Choroid plexus epithelial cell (primary cell): ENCODE measurements at regions not wholly inside any gene's neighbourhood (a gene's known extent, or its start where the extent isn't known, plus 50 kb on each side); places are given as distances from the start of the nearest gene placed in this dataset.
"Not testable (repeated sequence)": the region's sequence is repeated elsewhere in the genome, so short reads cannot be mapped to it uniquely, and the experiment has no call there.

ENCODE experiments used
- DNase-seq: peaks from one replicate; pipeline ENCODE4 v3.0.0-alpha.2; 2010; ENCODE audit warnings: low read depth
- H3K4me3 ChIP-seq: 2 replicates; pipeline ENCODE4 v1.5.1; 2011; ENCODE audit warnings: low read depth, mild to moderate bottlenecking, control low read depth, low read length, moderate library complexity
- TF ChIP-seq, protein P1 (sequence below): conservative IDR thresholded peaks from 2 replicates; pipeline ENCODE4 v1.5.1; 2011; ENCODE audit warnings: low read depth, mild to moderate bottlenecking, control low read depth, inconsistent platforms, low read length, moderate library complexity

DNA sequence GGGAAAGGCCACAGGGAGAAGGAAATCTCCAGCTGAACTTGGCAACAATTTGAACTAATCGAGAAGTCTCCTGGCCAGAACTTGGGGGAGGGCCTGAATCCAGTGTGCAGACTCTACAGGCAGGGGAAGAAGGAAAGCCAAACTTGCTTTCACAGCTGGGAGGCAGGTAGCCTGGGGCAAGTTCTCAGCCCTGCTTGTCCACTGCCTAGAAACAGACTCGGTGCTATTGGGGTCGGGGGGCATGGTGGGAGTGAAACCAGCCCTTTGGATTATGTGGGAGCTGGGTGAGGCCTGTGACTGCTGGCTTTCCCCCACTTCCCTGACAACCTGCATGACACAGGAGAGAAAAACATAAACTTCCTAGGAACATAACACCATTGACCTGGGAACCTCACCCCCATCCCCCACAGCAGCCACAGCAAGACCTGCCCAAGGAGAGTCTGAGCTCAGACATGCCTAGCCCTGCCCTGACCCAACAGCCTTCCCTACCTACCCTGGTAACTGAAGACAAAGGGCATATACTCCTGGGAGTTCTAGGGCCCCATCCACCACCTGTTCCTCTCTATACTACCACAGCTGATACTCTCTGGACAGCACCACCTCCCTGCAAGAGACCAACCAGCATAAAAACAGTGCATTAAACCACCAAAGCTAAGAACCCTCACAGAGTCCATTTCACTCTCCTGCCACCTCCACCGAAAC, 103.7 kb upstream of the MNS1 start:
- TF ChIP-seq, protein P1, sequence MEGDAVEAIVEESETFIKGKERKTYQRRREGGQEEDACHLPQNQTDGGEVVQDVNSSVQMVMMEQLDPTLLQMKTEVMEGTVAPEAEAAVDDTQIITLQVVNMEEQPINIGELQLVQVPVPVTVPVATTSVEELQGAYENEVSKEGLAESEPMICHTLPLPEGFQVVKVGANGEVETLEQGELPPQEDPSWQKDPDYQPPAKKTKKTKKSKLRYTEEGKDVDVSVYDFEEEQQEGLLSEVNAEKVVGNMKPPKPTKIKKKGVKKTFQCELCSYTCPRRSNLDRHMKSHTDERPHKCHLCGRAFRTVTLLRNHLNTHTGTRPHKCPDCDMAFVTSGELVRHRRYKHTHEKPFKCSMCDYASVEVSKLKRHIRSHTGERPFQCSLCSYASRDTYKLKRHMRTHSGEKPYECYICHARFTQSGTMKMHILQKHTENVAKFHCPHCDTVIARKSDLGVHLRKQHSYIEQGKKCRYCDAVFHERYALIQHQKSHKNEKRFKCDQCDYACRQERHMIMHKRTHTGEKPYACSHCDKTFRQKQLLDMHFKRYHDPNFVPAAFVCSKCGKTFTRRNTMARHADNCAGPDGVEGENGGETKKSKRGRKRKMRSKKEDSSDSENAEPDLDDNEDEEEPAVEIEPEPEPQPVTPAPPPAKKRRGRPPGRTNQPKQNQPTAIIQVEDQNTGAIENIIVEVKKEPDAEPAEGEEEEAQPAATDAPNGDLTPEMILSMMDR: no peak
- no peak for DNase-seq
- H3K4me3 ChIP-seq: no peak overlapping the region

- TF ChIP-seq, protein P1: no peak
- no peak for DNase-seq
- no peak overlapping the region for H3K4me3 ChIP-seq
These were observed 92.5 kb upstream of the MNS1 start for GRCh38 chr15:56557415-56557814.

DNA sequence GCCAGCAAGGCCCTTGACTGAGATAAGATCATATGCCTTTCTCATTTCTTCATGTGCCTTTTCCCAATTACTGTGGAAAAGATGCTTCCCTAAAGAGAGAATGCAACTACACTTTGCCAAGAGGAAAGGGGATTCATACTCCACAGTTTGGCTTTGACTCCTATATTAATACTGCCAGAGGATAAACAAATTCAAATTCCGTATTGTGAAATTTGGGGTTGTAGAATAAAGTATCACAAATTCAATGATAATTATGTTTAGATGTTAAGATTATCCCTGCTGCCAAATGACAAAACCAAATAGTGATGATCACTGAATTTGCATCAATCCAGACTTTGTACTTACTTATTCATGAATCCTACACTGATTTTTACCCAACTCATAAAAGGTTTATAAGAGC, 88.5 kb upstream of the MNS1 start:
- no peak for DNase-seq
- TF ChIP-seq, protein P1: no peak
- no peak overlapping the region for H3K4me3 ChIP-seq

- DNase-seq: no peak
- TF ChIP-seq, protein P1: no peak
These were observed 87.7 kb upstream of the MNS1 start for GRCh38 chr15:56552659-56553058.

DNA sequence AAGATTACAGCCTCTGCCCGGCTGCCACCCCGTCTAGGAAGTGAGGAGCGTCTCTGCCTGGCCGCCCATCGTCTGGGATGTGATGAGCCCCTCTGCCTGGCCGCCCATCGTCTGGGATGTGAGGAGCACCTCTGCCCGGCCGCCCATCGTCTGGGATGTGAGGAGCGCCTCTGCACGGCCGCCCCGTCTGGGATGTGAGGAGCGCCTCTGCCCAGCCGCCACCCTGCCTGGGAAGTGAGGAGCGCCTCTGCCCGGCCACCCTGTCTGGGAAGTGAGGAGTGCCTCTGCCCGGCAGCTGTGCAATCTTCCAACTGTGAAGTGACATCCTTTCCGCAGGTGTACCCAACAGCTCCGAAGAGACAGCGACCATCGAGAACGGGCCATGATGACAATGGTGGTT, 75.6 kb upstream of the MNS1 start:
- not testable (repeated sequence) for H3K4me3 ChIP-seq, DNase-seq

More at GRCh38 chr15:56552659-56553058, 87.7 kb upstream of the MNS1 start:
- no peak overlapping the region for H3K4me3 ChIP-seq

DNA sequence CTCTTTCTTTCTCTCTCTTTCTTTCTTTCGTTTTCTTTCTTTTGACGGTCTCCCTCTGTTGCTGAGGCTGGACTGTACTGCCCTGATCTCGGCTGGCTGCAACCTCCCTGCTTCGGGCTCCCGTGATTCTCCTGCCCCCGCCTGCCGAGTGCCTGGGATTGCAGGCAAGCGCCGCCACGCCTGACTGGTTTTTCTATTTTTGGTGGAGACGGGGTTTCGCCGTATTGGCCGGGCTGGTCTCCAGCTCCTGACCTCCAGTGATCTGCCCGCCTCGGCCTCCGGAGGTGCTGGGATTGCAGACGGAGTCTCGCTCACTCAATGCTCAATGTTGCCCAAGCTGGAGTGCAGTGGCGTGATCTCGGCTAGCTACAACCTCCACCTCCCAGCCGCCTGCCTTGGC, 75.2 kb upstream of the MNS1 start:
- H3K4me3 ChIP-seq, DNase-seq: not testable (repeated sequence)

DNA sequence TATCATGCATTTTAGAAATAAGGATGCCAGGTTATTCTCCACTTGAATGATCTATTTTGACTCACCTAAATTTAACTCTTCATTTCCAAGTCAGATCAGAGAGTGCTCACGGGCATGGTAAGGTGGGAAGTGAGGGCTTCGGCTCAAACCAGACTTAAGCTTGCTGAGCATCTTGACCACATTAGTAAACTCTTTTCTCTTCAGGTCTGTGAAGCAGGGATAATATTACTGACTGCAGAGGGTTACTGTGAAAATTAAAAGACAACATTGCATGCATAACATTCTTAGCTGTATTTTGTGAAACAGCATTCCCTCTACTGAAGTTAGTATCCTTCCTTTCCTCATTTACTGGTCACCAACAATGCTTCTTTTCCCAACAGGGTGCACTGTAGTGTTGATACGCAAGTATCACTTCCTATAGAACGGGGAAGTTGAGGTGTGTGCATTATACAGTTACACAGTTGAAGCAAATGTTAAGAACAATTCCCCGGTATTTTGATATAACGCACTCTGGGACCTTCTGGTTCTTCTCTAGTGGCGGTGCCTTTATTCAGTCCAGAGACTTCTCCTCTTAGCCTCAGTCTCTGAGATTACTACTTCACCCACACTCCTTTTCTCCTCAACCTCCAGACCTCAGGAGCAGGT, 74.1 kb upstream of the MNS1 start:
- DNase-seq: no peak
- no peak overlapping the region for H3K4me3 ChIP-seq
- TF ChIP-seq, protein P1: no peak

DNA sequence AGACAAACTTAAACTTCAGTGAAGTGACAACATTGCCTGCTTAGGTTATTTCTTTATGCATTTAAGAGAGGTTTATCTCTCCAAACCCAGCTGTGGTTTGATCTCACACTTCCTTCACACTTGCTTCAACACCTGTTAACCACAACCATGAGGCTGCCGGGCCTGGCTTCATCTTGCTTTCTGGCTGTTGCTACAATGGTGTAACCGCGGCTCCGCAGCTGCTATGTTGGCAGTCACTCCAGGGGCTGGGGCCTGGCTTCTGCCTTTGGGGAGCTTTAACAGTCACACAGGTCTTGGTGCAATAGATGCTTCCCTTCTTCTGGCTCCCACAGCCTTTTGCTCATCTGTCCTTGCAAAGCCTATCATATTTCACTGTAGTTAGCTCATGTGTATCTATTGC, 72.9 kb upstream of the MNS1 start:
- DNase-seq: no peak
- H3K4me3 ChIP-seq: no peak overlapping the region
- TF ChIP-seq, protein P1: no peak
